ENCODE measurements at regions not wholly inside any gene's neighbourhood (a gene's known extent, or its start where the extent isn't known, plus 50 kb on each side); places are given as distances from the start of the nearest gene placed in this dataset.
A peak's percentile ranks its signal among the peaks of the same experiment; 100 is the strongest.
"Not testable (repeated sequence)": the region's sequence is repeated elsewhere in the genome, so short reads cannot be mapped to it uniquely, and the experiment has no call there.

- peak overlapping the region; percentile 31 to 59 (median 45) for H3K27ac ChIP-seq
- H3K27me3 ChIP-seq; H3K36me3 ChIP-seq; H3K9me3 ChIP-seq; H3K4me3 ChIP-seq; intact Hi-C loops (cut with DNase I); DNase-seq: not testable (repeated sequence)
- 81 to 84% methylated on average over 21 to 25 of the region's 29 CpGs for WGBS, 2 donors
- H3K4me1 ChIP-seq: peaks cover 0 to 17% (median 8%) of the 10 kb centered on the region in 3 donors
These were observed 105.7 kb downstream of the NPIPB11 start for GRCh38 chr16:29300541-29301535.

- H3K4me1 ChIP-seq: peaks cover 0 to 17% (median 8%) of the 10 kb centered on the region in 3 donors
- WGBS, 2 donors: 26 to 36% methylated on average over 7 of the region's 7 CpGs
- DNase-seq; H3K27me3 ChIP-seq; H3K4me3 ChIP-seq; intact Hi-C loops (cut with DNase I); H3K9me3 ChIP-seq; H3K36me3 ChIP-seq: not testable (repeated sequence)
- peak overlapping the region; percentile 31 to 59 (median 45) for H3K27ac ChIP-seq
These were observed 106.5 kb downstream of the NPIPB11 start for GRCh38 chr16:29300030-29300491.

DNA sequence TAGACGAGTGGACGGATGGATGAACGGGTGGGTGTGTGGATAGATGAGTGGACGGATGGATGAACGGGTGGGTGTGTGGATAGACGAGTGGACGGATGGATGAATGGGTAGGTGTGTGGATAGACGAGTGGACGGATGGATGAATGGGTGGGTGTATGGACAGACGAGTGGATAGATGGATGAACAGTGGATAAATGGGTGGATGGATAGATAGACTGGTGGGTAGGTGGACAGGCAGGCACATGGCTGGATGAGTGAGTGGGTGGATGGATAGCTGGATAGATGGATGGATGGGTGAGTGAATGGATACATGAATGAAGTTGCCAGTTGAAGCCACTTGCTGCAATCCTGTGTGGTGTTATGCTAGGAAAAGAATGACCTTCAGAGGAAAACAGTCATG, 107.5 kb downstream of the NPIPB11 start:
- H3K27ac ChIP-seq; H3K27me3 ChIP-seq; H3K36me3 ChIP-seq; intact Hi-C loops (cut with DNase I); H3K4me3 ChIP-seq; DNase-seq; H3K9me3 ChIP-seq: not testable (repeated sequence)
- WGBS, 2 donors: 94 to 98% methylated on average over 10 of the region's 10 CpGs
- peaks cover 0 to 17% (median 8%) of the 10 kb centered on the region in 3 donors for H3K4me1 ChIP-seq

- intact Hi-C loops (cut with DNase I); H3K36me3 ChIP-seq; H3K27ac ChIP-seq; H3K4me3 ChIP-seq; H3K9me3 ChIP-seq; DNase-seq; H3K27me3 ChIP-seq: not testable (repeated sequence)
- 93 to 96% methylated on average over 12 of the region's 12 CpGs for WGBS, 2 donors
- H3K4me1 ChIP-seq: peaks cover 0 to 17% (median 8%) of the 10 kb centered on the region in 3 donors
These were observed 108.2 kb downstream of the NPIPB11 start for GRCh38 chr16:29298307-29298706.

- H3K36me3 ChIP-seq; H3K27me3 ChIP-seq; H3K4me3 ChIP-seq; H3K27ac ChIP-seq; intact Hi-C loops (cut with DNase I); DNase-seq; H3K9me3 ChIP-seq: not testable (repeated sequence)
- H3K4me1 ChIP-seq: peaks cover 0 to 17% (median 8%) of the 10 kb centered on the region in 3 donors
- 91 to 93% methylated on average over 2 of the region's 2 CpGs for WGBS, 2 donors
These were observed 108.7 kb downstream of the NPIPB11 start for GRCh38 chr16:29297809-29298177.

DNA sequence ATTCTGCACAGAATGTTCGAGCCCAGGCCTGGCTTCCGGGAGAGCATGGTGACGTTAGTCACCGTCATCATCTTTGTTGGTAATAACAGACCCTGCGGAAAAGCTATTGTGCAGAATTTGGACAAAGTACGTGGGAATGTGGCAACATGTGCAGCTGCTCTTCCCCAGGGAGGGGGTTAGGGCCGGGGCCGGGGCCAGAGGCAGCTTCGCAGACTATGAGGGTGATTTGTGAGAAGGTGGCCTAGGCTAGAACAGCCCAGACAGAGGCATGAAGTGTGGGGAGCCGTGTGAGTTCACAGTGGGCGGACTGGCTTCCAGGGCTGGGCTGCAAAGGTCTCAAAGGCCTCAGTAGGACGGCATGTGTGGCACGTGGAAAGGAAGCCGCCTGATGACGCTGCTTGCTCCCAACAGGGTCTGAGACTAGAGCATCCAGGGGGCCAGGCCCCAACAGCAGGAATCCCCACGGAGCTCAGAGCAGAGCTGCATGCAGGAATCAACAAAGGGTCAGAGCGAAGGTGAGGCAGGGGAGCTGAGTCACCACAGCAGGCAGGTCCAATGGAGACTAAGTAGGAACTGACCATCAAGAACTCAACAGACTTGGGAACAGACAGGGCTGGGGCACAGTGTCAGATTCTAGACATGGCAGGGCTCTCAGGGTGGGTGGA, 109.2 kb downstream of the NPIPB11 start:
- H3K27me3 ChIP-seq; H3K4me3 ChIP-seq; H3K27ac ChIP-seq; intact Hi-C loops (cut with DNase I); DNase-seq; H3K9me3 ChIP-seq; H3K36me3 ChIP-seq: not testable (repeated sequence)
- H3K4me1 ChIP-seq: peaks cover 0 to 17% (median 8%) of the 10 kb centered on the region in 3 donors
- WGBS, 2 donors: 93 to 96% methylated on average over 5 of the region's 17 CpGs

DNA sequence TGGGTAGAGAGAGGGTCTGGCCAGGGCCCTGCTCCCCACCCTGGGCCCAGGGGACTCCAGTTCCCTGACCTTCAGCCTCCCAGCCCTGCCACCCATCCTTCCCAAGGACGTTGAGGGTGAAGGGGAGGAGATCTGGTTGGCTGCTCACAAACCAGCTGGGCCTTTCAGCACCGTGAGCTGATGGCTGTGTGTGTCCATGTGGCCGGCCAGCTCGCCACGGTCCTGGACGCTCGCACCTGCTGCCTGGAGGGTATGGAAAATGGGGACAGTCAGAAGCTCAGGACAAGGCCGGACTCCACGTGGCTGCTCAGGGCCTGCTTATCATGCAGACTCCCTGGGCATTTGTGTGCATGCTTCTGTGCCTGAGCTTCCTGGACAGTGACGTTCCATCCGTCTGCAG, 110.3 kb downstream of the NPIPB11 start:
- WGBS, 2 donors: 93 to 94% methylated on average over 5 to 10 of the region's 11 CpGs
- peaks cover 4 to 28% (median 16%) of the 10 kb centered on the region in 3 donors for H3K4me1 ChIP-seq
- H3K9me3 ChIP-seq; H3K27me3 ChIP-seq; intact Hi-C loops (cut with DNase I); DNase-seq; H3K27ac ChIP-seq; H3K4me3 ChIP-seq; H3K36me3 ChIP-seq: not testable (repeated sequence)

- H3K4me3 ChIP-seq; H3K9me3 ChIP-seq; H3K36me3 ChIP-seq; H3K27ac ChIP-seq; DNase-seq; H3K27me3 ChIP-seq; intact Hi-C loops (cut with DNase I): not testable (repeated sequence)
- peaks cover 10 to 28% (median 18%) of the 10 kb centered on the region in 3 donors for H3K4me1 ChIP-seq
- 88 to 91% methylated on average over 13 to 18 of the region's 21 CpGs for WGBS, 2 donors
These were observed 111.3 kb downstream of the NPIPB11 start for GRCh38 chr16:29294951-29295795.

DNA sequence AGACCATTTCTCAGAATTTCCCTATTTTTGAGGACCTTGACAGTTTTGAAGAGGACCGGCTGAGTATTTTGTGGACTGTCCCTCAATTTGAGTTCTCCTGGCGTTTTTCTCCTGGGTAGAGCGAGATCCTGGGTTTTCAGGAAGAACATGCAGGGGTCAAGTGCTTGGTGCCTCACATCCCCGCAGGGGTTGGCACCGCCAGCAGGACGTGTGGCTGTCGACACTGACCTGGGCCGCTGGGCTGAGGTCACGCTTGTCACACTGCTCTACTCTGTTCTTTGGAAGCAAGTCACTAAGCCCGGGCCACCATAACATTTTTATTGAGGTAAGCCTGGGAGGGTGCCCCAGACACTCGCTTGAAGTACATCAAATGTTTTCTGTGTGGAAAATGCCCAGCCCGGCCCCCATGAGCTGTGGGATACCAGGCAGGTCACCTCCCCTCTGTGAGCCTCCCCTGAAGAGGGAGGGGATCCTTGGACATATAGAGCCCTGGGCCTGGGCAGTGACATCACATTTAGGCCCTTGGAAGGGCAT, 112.0 kb downstream of the NPIPB11 start:
- H3K27me3 ChIP-seq; H3K4me3 ChIP-seq; DNase-seq; H3K36me3 ChIP-seq; H3K9me3 ChIP-seq; H3K27ac ChIP-seq; intact Hi-C loops (cut with DNase I): not testable (repeated sequence)
- WGBS, 2 donors: 88% methylated on average over 8 of the region's 12 CpGs; no CpG with 5 or more reads in 1 of the 2 donors
- H3K4me1 ChIP-seq: peaks cover 15 to 28% (median 17%) of the 10 kb centered on the region in 3 donors

- H3K9me3 ChIP-seq; H3K4me3 ChIP-seq; H3K27ac ChIP-seq; H3K27me3 ChIP-seq; intact Hi-C loops (cut with DNase I); DNase-seq; H3K36me3 ChIP-seq: not testable (repeated sequence)
- WGBS, 2 donors: 93% methylated on average over 3 of the region's 9 CpGs; no CpG with 5 or more reads in 1 of the 2 donors
- H3K4me1 ChIP-seq: peaks cover 19 to 37% (median 23%) of the 10 kb centered on the region in 3 donors
These were observed 113.0 kb downstream of the NPIPB11 start for GRCh38 chr16:29293545-29293944.

DNA sequence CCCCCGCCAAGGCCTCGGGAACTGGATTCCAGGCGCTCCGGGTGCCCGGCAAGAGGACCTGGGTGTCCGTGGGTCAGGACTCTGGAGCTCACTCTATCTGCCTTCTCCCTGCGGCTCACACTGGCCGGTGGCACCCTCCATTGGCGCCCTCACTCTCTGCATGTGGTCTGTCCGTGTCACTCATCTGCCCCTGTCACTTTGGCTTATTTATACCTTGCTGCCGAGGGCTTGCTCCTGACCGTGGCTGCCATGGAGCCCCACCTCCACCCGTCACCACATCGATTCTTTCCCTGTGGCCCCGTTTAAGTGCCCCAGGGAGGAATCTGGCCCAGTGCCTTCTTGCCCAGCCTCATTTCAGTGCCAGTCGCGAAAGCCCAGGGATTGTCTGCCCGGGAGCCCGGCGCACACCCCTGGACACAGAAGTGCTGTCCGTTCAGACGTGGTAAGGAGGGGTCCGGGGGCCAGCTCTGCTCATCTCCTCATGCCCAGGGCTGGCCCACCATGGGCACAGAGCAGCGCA, 113.5 kb downstream of the NPIPB11 start:
- intact Hi-C loops (cut with DNase I); H3K36me3 ChIP-seq; DNase-seq; H3K27me3 ChIP-seq; H3K27ac ChIP-seq; H3K4me3 ChIP-seq; H3K9me3 ChIP-seq: not testable (repeated sequence)
- H3K4me1 ChIP-seq: peaks cover 19 to 43% (median 23%) of the 10 kb centered on the region in 3 donors
- 90% methylated on average over 2 of the region's 24 CpGs; no CpG with 5 or more reads in 1 of the 2 donors for WGBS, 2 donors

All from esophagus squamous epithelium (tissue), 5 donors.